Vagina (tissue), 2 donors: ENCODE measurements at regions not wholly inside any gene's neighbourhood (a gene's known extent, or its start where the extent isn't known, plus 50 kb on each side); places are given as distances from the start of the nearest gene placed in this dataset.

Experiments
- POLR2A ChIP-seq, 2 donors: fragments of 450-650 bp; IDR thresholded peaks; one replicate each; pipeline ENCODE4 v1.6.1; 2017; ENCODE audit warnings: antibody characterized with exemption in 2 of 2, mild to moderate bottlenecking in 2 of 2, moderate library complexity in 2 of 2
- TF ChIP-seq, protein P1 (sequence below), 3 experiments: fragments of 450-650 bp in 2 of 3; fragments of 200-600 bp in 1 of 3; sonication (generic) in 1 of 3; IDR thresholded peaks; one replicate each; pipeline ENCODE4 v1.5.1; 2017 to 2019; ENCODE audit warnings: antibody characterized with exemption in 3 of 3, mild to moderate bottlenecking in 2 of 3, moderate library complexity in 2 of 3

GRCh38 chr5:56366986-56367385, 133.9 kb upstream of the ANKRD55 start:
- TF ChIP-seq POLR2A (IDR thresholded peaks at IDR 0.05) = no peak
- TF ChIP-seq, protein P1, sequence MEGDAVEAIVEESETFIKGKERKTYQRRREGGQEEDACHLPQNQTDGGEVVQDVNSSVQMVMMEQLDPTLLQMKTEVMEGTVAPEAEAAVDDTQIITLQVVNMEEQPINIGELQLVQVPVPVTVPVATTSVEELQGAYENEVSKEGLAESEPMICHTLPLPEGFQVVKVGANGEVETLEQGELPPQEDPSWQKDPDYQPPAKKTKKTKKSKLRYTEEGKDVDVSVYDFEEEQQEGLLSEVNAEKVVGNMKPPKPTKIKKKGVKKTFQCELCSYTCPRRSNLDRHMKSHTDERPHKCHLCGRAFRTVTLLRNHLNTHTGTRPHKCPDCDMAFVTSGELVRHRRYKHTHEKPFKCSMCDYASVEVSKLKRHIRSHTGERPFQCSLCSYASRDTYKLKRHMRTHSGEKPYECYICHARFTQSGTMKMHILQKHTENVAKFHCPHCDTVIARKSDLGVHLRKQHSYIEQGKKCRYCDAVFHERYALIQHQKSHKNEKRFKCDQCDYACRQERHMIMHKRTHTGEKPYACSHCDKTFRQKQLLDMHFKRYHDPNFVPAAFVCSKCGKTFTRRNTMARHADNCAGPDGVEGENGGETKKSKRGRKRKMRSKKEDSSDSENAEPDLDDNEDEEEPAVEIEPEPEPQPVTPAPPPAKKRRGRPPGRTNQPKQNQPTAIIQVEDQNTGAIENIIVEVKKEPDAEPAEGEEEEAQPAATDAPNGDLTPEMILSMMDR (IDR thresholded peaks at IDR 0.05) = no peak
